B cell (primary cell): ENCODE measurements at regions not wholly inside any gene's neighbourhood (a gene's known extent, or its start where the extent isn't known, plus 50 kb on each side); places are given as distances from the start of the nearest gene placed in this dataset.

Experiments
- ATAC-seq: fragments of 200-7000 bp; cut with Tn5 transposase; one replicate; pipeline ENCODE4 v1.10.0; 2021; ENCODE audit warnings: low read depth, mild to moderate bottlenecking, moderate number of reproducible peaks, moderate library complexity
- CTCF ChIA-PET: fragments of 350-600 bp; sonication (Branson Sonifier 250); formaldehyde crosslinking; loops from one replicate; lab custom pipeline; 2021; ENCODE audit warnings: antibody characterized with exemption, inconsistent platforms; lab: Charles Lee
- POLR2A ChIA-PET: fragments of 350-600 bp; sonication (Branson Sonifier 250); formaldehyde crosslinking; loops from one replicate; lab custom pipeline; 2021; ENCODE audit warnings: antibody characterized with exemption; lab: Charles Lee
- DNase-seq: peaks from one replicate; pipeline ENCODE4 v3.0.0; 2013
- H2AFZ ChIP-seq: 2 replicates; pipeline ENCODE4 v1.6.1; 2012; ENCODE audit warnings: mild to moderate bottlenecking, low read depth, low read length; ENCODE audit not compliant: insufficient read depth, poor library complexity, severe bottlenecking
- H3K27ac ChIP-seq, 2 donors: 1 replicate in 1 of 2; 2 replicates in 1 of 2; pipeline ENCODE4 v1.5.1; 2012 to 2013; ENCODE audit warnings: low read length in 2 of 2, mild to moderate bottlenecking in 2 of 2, moderate library complexity in 1 of 2
- H3K27me3 ChIP-seq, 4 experiments: fragments of 200-600 bp in 1 of 4; sonication (generic) in 1 of 4; replicated peaks in 1 of 4; 1 replicate in 2 of 4; 2 replicates in 2 of 4; pipeline versions ENCODE4 v1.6.1 to v1.7.0; 2013 to 2016; ENCODE audit warnings: low read length in 3 of 4, mild to moderate bottlenecking in 2 of 4, mixed read lengths in 1 of 4, moderate library complexity in 1 of 4; ENCODE audit not compliant: insufficient read depth in 4 of 4, control insufficient read depth in 3 of 4; ENCODE audit errors: control extremely low read depth in 1 of 4
- H3K36me3 ChIP-seq, 2 experiments: replicated peaks in 1 of 2; 1 replicate in 1 of 2; 2 replicates in 1 of 2; pipeline versions ENCODE4 v1.6.1 to v1.7.1; 2013; ENCODE audit warnings: low read length in 1 of 2; ENCODE audit not compliant: insufficient read depth in 2 of 2, control insufficient read depth in 1 of 2; ENCODE audit errors: control extremely low read depth in 1 of 2, extremely low read depth in 1 of 2
- H3K4me1 ChIP-seq, 2 donors: fragments of 200-600 bp in 1 of 2; sonication (generic) in 1 of 2; 1 replicate in 1 of 2; 2 replicates in 1 of 2; pipeline versions ENCODE4 v1.5.1 to v1.6.1; 2013 to 2017; ENCODE audit warnings: low read length in 2 of 2; ENCODE audit not compliant: control insufficient read depth in 2 of 2, insufficient read depth in 2 of 2
- H3K4me2 ChIP-seq: replicated peaks from 2 replicates; pipeline ENCODE3; 2012; ENCODE audit warnings: mild to moderate bottlenecking, low read depth, low read length; ENCODE audit not compliant: poor library complexity, severe bottlenecking
- H3K4me3 ChIP-seq, 5 experiments: fragments of 200-600 bp in 1 of 5; sonication (generic) in 1 of 5; 1 replicate in 3 of 5; 2 replicates in 2 of 5; pipeline versions ENCODE4 v1.5.1 to v1.7.0; 2011 to 2016; ENCODE audit warnings: low read length in 4 of 5, mild to moderate bottlenecking in 4 of 5, low read depth in 2 of 5, control low read depth in 1 of 5, moderate library complexity in 1 of 5; ENCODE audit not compliant: insufficient read depth in 1 of 5; ENCODE audit errors: control extremely low read depth in 1 of 5, extremely low read depth in 1 of 5
- H3K79me2 ChIP-seq: fragments of 200-600 bp; sonication (generic); one replicate; pipeline ENCODE4 v1.6.0; 2016; ENCODE audit warnings: low read length; ENCODE audit not compliant: control insufficient read depth, insufficient read depth
- H3K9ac ChIP-seq: fragments of 200-600 bp; sonication (generic); 2 replicates; pipeline ENCODE4 v1.6.1; 2017; ENCODE audit warnings: mild to moderate bottlenecking, low read length, moderate library complexity
- H3K9me3 ChIP-seq, 3 donors: one replicate each; pipeline versions ENCODE4 v1.6.1 to v1.7.1; 2013; ENCODE audit warnings: low read length in 2 of 3; ENCODE audit not compliant: control insufficient read depth in 2 of 3, insufficient read depth in 1 of 3; ENCODE audit errors: control extremely low read depth in 1 of 3
- H4K20me1 ChIP-seq: 2 replicates; pipeline ENCODE4 v1.6.0; 2012; ENCODE audit warnings: mild to moderate bottlenecking, low read length; ENCODE audit not compliant: insufficient read depth, control insufficient read depth, poor library complexity, severe bottlenecking
- H3K27ac Mint-ChIP-seq: one replicate; pipeline ENCODE4 v1.8.0; 2021; ENCODE audit warnings: mixed read lengths
- H3K27me3 Mint-ChIP-seq: one replicate; pipeline ENCODE4 v1.8.0; 2021; ENCODE audit warnings: mixed read lengths
- H3K4me1 Mint-ChIP-seq: one replicate; pipeline ENCODE4 v1.8.0; 2021; ENCODE audit warnings: mixed read lengths
- H3K4me3 Mint-ChIP-seq: one replicate; pipeline ENCODE4 v1.8.0; 2021; ENCODE audit warnings: mixed read lengths
- H3K9me3 Mint-ChIP-seq: one replicate; pipeline ENCODE4 v1.8.0; 2022; ENCODE audit warnings: mixed read lengths; ENCODE audit not compliant: insufficient read depth
- EZH2 ChIP-seq: IDR thresholded peaks from 2 replicates; pipeline ENCODE4 v1.6.1; 2012; ENCODE audit warnings: borderline replicate concordance, low read depth, mild to moderate bottlenecking, moderate library complexity, low read length; ENCODE audit not compliant: insufficient read depth, poor library complexity, severe bottlenecking
- WGBS: methylation state at CpG from one replicate; pipeline ENCODE4 v1.1.5; 2013; ENCODE audit warnings: missing lambda C conversion rate; ENCODE audit not compliant: insufficient coverage; 5-methylcytosine and 5-hydroxymethylcytosine counted together
- intact Hi-C: fragments of 100-400 bp; cut with micrococcal nuclease; formaldehyde crosslinking; loops from one replicate; pipeline ENCODE4 v1.10.0; 2022
- TF ChIP-seq, protein P1 (sequence below): fragments of 200-600 bp; IDR thresholded peaks from one replicate; pipeline ENCODE4 v1.8.0; 2022; ENCODE audit warnings: antibody characterized with exemption, mild to moderate bottlenecking

DNA sequence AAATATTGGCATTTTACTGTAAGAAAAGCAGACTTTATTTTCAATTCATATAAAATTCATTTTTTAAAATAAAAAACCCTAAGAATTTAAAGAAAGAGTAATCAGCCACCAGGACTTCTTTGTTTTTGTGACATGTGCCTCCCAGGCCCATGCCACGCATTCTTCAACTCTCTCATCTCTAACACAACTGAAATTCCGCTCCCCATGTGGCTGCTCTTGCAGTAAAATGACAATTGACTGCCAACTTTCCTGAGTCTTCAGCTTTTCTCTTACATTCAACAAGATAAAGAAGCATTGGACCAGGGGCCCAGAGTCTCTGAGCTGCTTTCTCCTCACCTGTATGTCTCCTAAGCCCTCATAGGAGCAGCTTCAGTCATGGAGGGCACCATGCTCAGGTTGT, 372.1 kb downstream of the UQCRFS1 start:
- no peak overlapping the region for H2AFZ ChIP-seq
- H3K27me3 ChIP-seq: no peaks in the 10 kb centered on the region
- TF ChIP-seq EZH2: no peak
- TF ChIP-seq, protein P1, sequence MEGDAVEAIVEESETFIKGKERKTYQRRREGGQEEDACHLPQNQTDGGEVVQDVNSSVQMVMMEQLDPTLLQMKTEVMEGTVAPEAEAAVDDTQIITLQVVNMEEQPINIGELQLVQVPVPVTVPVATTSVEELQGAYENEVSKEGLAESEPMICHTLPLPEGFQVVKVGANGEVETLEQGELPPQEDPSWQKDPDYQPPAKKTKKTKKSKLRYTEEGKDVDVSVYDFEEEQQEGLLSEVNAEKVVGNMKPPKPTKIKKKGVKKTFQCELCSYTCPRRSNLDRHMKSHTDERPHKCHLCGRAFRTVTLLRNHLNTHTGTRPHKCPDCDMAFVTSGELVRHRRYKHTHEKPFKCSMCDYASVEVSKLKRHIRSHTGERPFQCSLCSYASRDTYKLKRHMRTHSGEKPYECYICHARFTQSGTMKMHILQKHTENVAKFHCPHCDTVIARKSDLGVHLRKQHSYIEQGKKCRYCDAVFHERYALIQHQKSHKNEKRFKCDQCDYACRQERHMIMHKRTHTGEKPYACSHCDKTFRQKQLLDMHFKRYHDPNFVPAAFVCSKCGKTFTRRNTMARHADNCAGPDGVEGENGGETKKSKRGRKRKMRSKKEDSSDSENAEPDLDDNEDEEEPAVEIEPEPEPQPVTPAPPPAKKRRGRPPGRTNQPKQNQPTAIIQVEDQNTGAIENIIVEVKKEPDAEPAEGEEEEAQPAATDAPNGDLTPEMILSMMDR: no peak
- no peaks in the 10 kb centered on the region for H4K20me1 ChIP-seq
- no peak overlapping the region for H3K27ac Mint-ChIP-seq
- 75% methylated on average over 2 of the region's 2 CpGs for WGBS
- no peaks in the 10 kb centered on the region for H3K79me2 ChIP-seq
- no peak overlapping the region for H3K9ac ChIP-seq
- H3K27me3 Mint-ChIP-seq: no peaks in the 10 kb centered on the region
- H3K4me1 Mint-ChIP-seq: no peaks in the 10 kb centered on the region
- H3K36me3 ChIP-seq: no peaks in the 10 kb centered on the region
- no peak overlapping the region for H3K4me3 ChIP-seq
- H3K9me3 ChIP-seq: peaks cover 0 to 9% (median 0%) of the 10 kb centered on the region in 3 donors
- H3K9me3 Mint-ChIP-seq: no peaks in the 10 kb centered on the region
- H3K27ac ChIP-seq: no peak overlapping the region
- POLR2A ChIA-PET: no interaction called here
- DNase-seq (no peak), ATAC-seq (no peak)
- H3K4me2 ChIP-seq: no peak overlapping the region
- no peak overlapping the region for H3K4me3 Mint-ChIP-seq
- CTCF ChIA-PET: no interaction called here
- intact Hi-C loops: no loop called here
- H3K4me1 ChIP-seq: no peaks in the 10 kb centered on the region

DNA sequence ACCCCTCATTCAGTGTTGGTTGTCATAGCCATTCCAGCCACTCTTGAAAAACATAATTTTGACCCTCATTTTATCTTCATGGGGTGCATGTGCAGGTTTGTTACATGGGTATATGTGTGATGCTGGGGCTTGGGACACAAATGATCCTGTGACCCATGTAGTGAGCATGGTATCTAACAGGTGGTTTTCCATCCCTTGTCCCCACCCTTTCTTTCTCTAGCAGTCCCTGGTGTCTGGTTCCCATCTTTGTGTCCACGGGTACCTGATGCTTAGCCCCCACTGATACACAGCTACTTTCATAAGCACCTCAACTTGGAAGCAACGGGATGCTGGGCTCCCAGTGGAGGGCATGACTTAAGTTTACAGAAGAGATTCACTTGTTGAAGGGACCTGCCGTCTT, 373.5 kb downstream of the UQCRFS1 start:
- ChIA-PET POLR2A (no interaction called here), CTCF (no interaction called here)
- Histone ChIP-seq H3K4me1 (no peaks in the 10 kb centered on the region), H3K27ac (no peak overlapping the region), H2AFZ (no peak overlapping the region), H3K4me3 (no peak overlapping the region), H3K9ac (no peak overlapping the region), H4K20me1 (no peaks in the 10 kb centered on the region), H3K4me2 (no peak overlapping the region), H3K27me3 (no peaks in the 10 kb centered on the region), H3K36me3 (no peaks in the 10 kb centered on the region), H3K9me3 (peaks cover 0 to 5% (median 0%) of the 10 kb centered on the region in 3 donors), H3K79me2 (no peaks in the 10 kb centered on the region)
- no peaks in the 10 kb centered on the region for H3K4me1 Mint-ChIP-seq
- H3K9me3 Mint-ChIP-seq: no peaks in the 10 kb centered on the region
- DNase-seq (no peak), ATAC-seq (no peak)
- 82% methylated on average over 2 of the region's 3 CpGs for WGBS
- intact Hi-C loops: no loop called here
- H3K27ac Mint-ChIP-seq: no peak overlapping the region
- TF ChIP-seq, protein P1: no peak
- H3K4me3 Mint-ChIP-seq: no peak overlapping the region
- H3K27me3 Mint-ChIP-seq: no peaks in the 10 kb centered on the region
